ENCODE measurements at regions not wholly inside any gene's neighbourhood (a gene's known extent, or its start where the extent isn't known, plus 50 kb on each side); places are given as distances from the start of the nearest gene placed in this dataset.
"Not testable (repeated sequence)": the region's sequence is repeated elsewhere in the genome, so short reads cannot be mapped to it uniquely, and the experiment has no call there.

DNA sequence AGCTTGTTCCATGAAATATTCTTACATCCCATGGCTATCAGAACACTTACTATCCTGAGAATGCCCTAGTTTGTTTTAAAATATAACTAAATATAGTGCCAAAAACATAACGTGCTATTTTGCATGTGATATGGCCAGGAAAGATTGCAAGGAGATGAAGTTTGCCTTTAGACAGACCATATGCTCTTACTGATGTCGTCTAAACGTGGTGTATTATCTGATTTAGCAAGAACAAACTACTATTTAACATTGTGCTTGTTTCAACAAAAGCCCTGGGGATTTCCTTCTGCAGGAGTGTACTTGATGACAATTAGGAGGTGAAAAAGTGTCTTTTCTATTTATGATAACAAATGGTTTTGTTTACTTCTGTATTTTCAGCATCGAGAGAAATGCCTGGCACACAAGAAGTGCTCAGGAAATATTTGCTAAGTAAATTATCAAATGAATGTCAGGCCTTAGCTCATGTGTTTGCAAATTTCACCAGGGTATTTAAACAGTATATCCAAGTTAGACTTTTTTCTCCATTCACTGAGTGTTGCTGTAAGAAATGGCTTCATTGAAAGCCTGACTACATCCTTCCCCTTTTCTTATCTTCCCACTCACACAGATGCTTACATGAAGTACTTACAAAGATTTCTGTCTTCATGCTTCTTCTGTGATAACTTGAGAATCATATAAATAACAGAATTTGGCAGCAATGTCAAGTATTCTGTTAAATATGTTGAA lies 1033.6 kb downstream of the CDH8 start:
- H3K4me1 Mint-ChIP-seq (ENCODE audit: low read depth), result no peaks in the 10 kb centered on the region
- H3K9me3 Mint-ChIP-seq, result no peaks in the 10 kb centered on the region
- intact Hi-C loops (cut with micrococcal nuclease), result no loop called here

DNA sequence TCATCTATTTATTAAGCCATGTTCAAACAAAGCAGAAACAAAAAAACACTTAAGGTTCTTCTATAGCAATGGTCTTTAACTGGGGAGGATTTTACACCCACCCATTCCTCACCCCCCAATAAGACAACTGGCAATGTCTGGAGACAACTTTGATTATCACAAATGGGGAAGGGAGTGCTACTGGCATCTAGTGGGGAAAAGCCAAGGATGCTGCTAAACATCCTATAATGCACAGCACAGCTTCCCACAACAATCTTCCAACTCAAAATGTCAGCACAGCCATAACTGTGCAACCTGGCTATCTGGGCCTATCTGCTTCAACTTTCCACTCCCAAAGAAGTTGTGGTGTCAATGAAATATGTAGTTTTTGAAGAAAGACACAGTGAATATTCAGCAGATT lies 1044.4 kb downstream of the CDH8 start:
- H3K27me3 Mint-ChIP-seq (ENCODE audit: insufficient read depth), result no peaks in the 10 kb centered on the region

More for the DNA sequence above, 1033.6 kb downstream of the CDH8 start:
- DNase-seq (ENCODE audit: low spot score), result no peak
- Mint-ChIP-seq H3K36me3 (ENCODE audit: low read depth) (no peaks in the 10 kb centered on the region), H3K27me3 (ENCODE audit: insufficient read depth) (no peaks in the 10 kb centered on the region), H3K4me3 (no peak overlapping the region), H3K27ac (no peak overlapping the region)

DNA sequence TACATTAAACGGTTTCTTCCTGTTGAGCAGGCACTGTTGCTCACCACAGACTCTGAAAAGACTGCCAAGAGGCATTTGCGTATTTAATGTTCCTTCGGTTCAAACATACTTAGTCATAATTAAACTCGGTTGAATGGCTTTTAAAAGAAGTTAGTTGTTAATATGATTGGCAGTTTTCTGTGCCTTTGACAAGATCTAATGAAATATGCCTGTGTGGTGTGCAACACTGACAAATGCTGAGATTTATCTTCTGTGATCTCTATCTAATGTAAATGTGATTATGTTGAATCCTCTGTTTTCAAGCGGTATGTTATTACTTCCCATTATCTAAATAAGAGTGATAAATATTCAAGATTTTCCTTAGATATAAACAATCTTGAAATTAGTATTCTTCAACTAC lies 1046.6 kb downstream of the CDH8 start:
- intact Hi-C loops (cut with micrococcal nuclease), result no loop called here
- DNase-seq (ENCODE audit: low spot score), result no peak
- H3K4me1 Mint-ChIP-seq (ENCODE audit: low read depth), result no peaks in the 10 kb centered on the region
- H3K27me3 Mint-ChIP-seq (ENCODE audit: insufficient read depth), result no peaks in the 10 kb centered on the region
- H3K4me3 Mint-ChIP-seq, result no peak overlapping the region
- no peaks in the 10 kb centered on the region for H3K36me3 Mint-ChIP-seq (ENCODE audit: low read depth)
- peaks cover 18% of the 10 kb centered on the region for H3K9me3 Mint-ChIP-seq
- no peak overlapping the region for H3K27ac Mint-ChIP-seq

More for the DNA sequence above, 1044.4 kb downstream of the CDH8 start:
- Mint-ChIP-seq H3K27ac (no peak overlapping the region), H3K36me3 (ENCODE audit: low read depth) (no peaks in the 10 kb centered on the region), H3K4me3 (no peak overlapping the region), H3K4me1 (ENCODE audit: low read depth) (no peaks in the 10 kb centered on the region), H3K9me3 (peaks cover 18% of the 10 kb centered on the region)
- no peak for DNase-seq (ENCODE audit: low spot score)
- intact Hi-C loops (cut with micrococcal nuclease), result no loop called here

DNA sequence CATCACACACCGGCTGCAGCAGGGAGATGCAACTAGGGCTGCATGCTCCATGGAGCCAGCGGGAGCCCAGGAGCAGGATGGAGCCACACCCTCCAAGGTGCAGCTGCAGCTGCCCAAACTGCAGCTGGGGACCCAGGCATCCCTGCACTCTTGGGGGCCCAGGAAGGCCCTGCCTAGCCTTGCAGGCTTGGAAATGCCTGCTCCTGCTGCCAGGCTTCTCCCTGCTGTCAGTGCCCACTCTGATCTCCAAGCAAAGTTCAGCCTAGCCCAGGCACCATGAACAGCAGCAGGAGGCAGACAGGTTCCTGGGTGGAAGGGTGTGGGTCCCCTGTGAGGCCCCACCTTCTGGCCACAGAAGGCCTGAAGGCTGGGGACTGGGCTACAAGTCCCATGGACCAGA lies 1057.1 kb downstream of the CDH8 start:
- Mint-ChIP-seq H3K4me3 (no peak overlapping the region), H3K27ac (no peak overlapping the region), H3K9me3 (peaks cover 34% of the 10 kb centered on the region), H3K4me1 (ENCODE audit: low read depth) (no peaks in the 10 kb centered on the region), H3K27me3 (ENCODE audit: insufficient read depth) (no peaks in the 10 kb centered on the region), H3K36me3 (ENCODE audit: low read depth) (no peaks in the 10 kb centered on the region)
- intact Hi-C loops (cut with micrococcal nuclease), result no loop called here
- DNase-seq (ENCODE audit: low spot score), result no peak

DNA sequence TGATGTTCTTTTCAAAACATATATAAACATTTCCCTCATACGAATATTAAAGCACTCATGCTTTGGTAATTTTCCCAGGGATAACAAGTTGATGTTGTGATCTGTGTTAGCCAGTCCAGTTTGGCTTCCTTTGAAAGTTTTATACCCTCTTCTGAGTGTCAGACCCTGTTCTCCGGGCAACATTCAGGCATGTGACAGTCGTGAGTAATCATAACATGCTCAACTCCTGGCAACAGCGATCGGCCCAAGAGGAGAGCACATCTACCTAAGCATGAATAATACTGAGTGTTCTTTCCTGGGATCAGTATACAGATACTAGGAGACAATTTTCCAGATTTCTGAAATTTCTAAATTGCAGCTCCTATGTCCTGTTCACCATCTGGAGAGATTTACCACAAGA lies 1086.4 kb downstream of the CDH8 start:
- no peaks in the 10 kb centered on the region for H3K36me3 Mint-ChIP-seq (ENCODE audit: low read depth)
- no peak for DNase-seq (ENCODE audit: low spot score)

DNA sequence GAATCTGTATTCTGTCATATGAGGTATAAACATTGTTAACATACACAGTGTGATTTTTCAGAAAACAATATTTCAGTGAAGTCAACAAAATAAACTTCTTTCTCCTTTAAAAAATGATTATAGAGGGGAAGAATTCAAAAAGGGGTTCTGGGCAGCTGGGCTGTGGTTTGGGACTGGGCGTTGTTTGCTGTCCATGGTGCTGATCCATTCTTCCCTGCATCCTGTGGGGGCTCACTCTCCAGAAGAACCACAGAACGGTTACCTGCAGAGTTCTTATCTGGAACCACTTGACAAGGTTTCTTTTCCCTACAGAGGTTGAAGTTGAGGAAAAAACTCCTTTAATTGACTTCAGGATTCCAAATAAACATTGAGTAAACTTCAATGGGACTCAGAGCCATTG lies 1091.0 kb downstream of the CDH8 start:
- Mint-ChIP-seq H3K27ac (no peak overlapping the region), H3K9me3 (peaks cover 9% of the 10 kb centered on the region), H3K4me1 (ENCODE audit: low read depth) (no peaks in the 10 kb centered on the region), H3K27me3 (ENCODE audit: insufficient read depth) (no peaks in the 10 kb centered on the region), H3K4me3 (no peak overlapping the region), H3K36me3 (ENCODE audit: low read depth) (no peaks in the 10 kb centered on the region)
- no peak for DNase-seq (ENCODE audit: low spot score)
- intact Hi-C loops (cut with micrococcal nuclease), result no loop called here

More for the DNA sequence above, 1086.4 kb downstream of the CDH8 start:
- Mint-ChIP-seq H3K4me3 (no peak overlapping the region), H3K9me3 (peaks cover 27% of the 10 kb centered on the region), H3K27ac (no peak overlapping the region), H3K4me1 (ENCODE audit: low read depth) (no peaks in the 10 kb centered on the region), H3K27me3 (ENCODE audit: insufficient read depth) (no peaks in the 10 kb centered on the region)
- intact Hi-C loops (cut with micrococcal nuclease), result no loop called here

DNA sequence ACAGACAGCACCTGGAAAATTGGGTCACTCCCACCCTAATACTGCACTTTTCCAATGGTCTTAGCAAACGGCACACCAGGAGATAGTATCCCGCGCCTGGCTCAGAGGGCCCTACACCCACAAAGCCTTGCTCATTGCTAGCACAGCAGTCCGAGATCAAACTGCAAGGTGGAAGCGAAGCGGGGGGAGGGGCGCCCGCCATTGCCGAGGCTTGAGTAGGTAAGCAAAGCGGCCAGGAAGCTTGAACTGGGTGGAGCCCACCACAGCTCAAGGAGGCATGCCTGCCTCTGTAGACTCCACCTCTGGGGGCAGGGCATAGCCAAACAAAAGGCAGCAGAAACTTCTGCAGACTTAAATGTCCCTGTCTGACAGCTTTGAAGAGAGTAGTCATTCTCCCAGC lies 1100.0 kb downstream of the CDH8 start:
- H3K27ac Mint-ChIP-seq; H3K27me3 Mint-ChIP-seq (ENCODE audit: insufficient read depth); H3K4me1 Mint-ChIP-seq (ENCODE audit: low read depth); intact Hi-C loops (cut with micrococcal nuclease); H3K36me3 Mint-ChIP-seq (ENCODE audit: low read depth); DNase-seq (ENCODE audit: low spot score); H3K4me3 Mint-ChIP-seq: not testable (repeated sequence)
- H3K9me3 Mint-ChIP-seq, result peaks cover 30% of the 10 kb centered on the region

DNA sequence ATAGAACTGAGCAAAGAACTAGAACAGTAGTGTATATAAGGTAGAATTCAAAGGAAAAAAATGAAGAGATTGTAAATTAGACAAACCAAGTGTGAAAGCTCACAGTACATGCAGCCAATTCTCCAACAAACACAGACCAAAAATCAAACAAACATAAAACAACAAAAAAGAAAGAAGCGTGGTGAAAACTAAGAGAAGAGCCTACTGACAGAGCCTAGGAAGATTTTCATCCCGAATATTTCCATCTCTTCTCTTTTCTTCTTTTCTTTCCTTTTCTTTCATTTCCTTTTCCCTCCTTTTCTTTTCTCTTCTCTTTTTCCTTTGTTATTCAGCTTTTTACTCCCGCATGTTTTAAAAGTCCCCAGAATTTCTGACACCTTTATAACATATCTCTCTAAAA lies 1103.6 kb downstream of the CDH8 start:
- DNase-seq (ENCODE audit: low spot score), result no peak
- Mint-ChIP-seq H3K4me1 (ENCODE audit: low read depth) (no peaks in the 10 kb centered on the region), H3K4me3 (no peak overlapping the region), H3K27me3 (ENCODE audit: insufficient read depth) (no peaks in the 10 kb centered on the region), H3K36me3 (ENCODE audit: low read depth) (no peaks in the 10 kb centered on the region), H3K9me3 (peaks cover 16% of the 10 kb centered on the region), H3K27ac (no peak overlapping the region)
- intact Hi-C loops (cut with micrococcal nuclease), result no loop called here

DNA sequence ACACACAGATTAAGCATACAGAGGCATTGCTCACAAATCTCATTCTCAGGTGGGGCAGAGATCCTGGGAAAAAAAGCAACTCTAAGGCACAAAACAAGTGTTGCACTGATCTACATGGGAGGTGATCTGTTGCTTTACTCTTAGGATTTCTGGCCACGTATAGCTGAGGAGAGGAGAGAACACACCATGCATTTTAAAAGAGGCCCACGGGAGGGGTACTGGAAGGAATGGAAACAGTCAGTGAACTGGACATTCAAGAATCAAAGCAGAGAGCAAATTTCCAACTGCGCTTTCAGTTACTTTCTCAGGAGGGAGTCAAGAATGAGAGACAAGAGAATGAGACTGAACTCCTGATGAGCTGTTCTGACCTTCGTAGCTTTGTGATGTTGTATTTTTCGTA lies 1105.9 kb downstream of the CDH8 start:
- H3K36me3 Mint-ChIP-seq (ENCODE audit: low read depth), result no peaks in the 10 kb centered on the region
- intact Hi-C loops (cut with micrococcal nuclease), result no loop called here
- H3K4me3 Mint-ChIP-seq, result no peak overlapping the region
- no peak overlapping the region for H3K27ac Mint-ChIP-seq
- H3K4me1 Mint-ChIP-seq (ENCODE audit: low read depth), result no peaks in the 10 kb centered on the region
- H3K27me3 Mint-ChIP-seq (ENCODE audit: insufficient read depth), result no peaks in the 10 kb centered on the region
- H3K9me3 Mint-ChIP-seq, result peaks cover 20% of the 10 kb centered on the region
- DNase-seq (ENCODE audit: low spot score), result no peak

DNA sequence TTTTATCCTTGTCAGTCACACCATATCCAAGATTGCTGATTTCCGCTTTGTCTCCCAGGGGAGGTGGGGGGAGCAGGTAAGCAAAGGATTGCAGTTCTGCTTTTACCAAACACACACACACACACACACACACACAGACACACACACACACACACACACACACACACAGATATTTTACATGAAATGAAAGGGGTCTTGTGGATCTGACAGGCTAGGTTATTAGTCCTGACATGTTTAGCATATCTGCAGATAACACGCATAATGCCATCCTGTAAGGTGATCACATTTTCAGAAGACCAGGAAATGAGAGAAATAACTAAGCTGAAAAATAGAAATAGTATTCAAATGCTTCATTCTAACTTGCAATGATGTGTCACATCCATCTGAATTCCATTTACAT lies 1113.3 kb downstream of the CDH8 start:
- Mint-ChIP-seq H3K4me3 (no peak overlapping the region), H3K36me3 (ENCODE audit: low read depth) (no peaks in the 10 kb centered on the region), H3K27me3 (ENCODE audit: insufficient read depth) (no peaks in the 10 kb centered on the region), H3K27ac (no peak overlapping the region), H3K4me1 (ENCODE audit: low read depth) (no peaks in the 10 kb centered on the region), H3K9me3 (peaks cover 9% of the 10 kb centered on the region)
- no peak for DNase-seq (ENCODE audit: low spot score)
- intact Hi-C loops (cut with micrococcal nuclease), result no loop called here

DNA sequence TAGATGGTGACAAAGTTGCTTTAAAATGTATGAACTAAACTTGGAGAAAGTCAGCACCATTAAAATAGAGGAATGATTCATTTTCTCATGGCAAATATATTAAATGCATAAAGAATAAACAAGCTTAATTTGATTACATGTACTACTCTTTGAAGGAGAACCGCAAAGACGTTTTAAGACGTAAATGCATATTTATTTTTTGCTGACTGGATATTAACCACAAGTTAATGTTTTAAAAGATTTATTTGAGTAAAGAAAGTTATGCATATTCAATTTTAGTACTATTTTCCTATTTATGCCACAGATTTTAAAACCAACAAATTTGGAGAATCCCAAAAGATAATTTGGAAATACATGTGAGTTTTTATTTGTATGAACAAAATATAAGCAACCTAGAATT lies 1121.9 kb downstream of the CDH8 start:
- no peak for DNase-seq (ENCODE audit: low spot score)
- Mint-ChIP-seq H3K27me3 (ENCODE audit: insufficient read depth) (no peaks in the 10 kb centered on the region), H3K9me3 (peaks cover 12% of the 10 kb centered on the region), H3K27ac (no peak overlapping the region), H3K4me1 (ENCODE audit: low read depth) (no peaks in the 10 kb centered on the region), H3K36me3 (ENCODE audit: low read depth) (no peaks in the 10 kb centered on the region), H3K4me3 (no peak overlapping the region)
- intact Hi-C loops (cut with micrococcal nuclease), result no loop called here

DNA sequence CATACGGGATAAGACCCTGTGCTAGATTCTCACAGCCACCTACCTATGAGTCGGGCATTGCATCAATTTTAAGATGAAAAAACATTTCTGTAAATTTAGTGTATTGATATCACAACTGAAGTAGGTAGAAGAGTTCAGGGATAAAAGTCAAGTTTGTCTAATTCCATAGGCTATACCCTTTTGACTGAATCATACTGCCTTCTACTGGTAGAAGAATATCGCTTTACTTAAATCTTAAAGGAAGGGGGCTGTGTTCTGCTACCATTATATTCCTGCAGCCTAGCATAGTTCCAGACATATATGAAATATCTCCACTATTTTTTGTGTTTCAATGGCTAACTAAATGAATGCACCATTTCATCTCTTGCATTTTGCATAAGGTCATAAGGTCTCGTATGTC lies 1128.6 kb downstream of the CDH8 start:
- peaks cover 8% of the 10 kb centered on the region for H3K9me3 Mint-ChIP-seq
- no peak overlapping the region for H3K27ac Mint-ChIP-seq
- H3K4me3 Mint-ChIP-seq, result no peak overlapping the region
- no peaks in the 10 kb centered on the region for H3K36me3 Mint-ChIP-seq (ENCODE audit: low read depth)
- no peak for DNase-seq (ENCODE audit: low spot score)
- intact Hi-C loops (cut with micrococcal nuclease), result no loop called here
- no peaks in the 10 kb centered on the region for H3K4me1 Mint-ChIP-seq (ENCODE audit: low read depth)
- H3K27me3 Mint-ChIP-seq (ENCODE audit: insufficient read depth), result no peaks in the 10 kb centered on the region

DNA sequence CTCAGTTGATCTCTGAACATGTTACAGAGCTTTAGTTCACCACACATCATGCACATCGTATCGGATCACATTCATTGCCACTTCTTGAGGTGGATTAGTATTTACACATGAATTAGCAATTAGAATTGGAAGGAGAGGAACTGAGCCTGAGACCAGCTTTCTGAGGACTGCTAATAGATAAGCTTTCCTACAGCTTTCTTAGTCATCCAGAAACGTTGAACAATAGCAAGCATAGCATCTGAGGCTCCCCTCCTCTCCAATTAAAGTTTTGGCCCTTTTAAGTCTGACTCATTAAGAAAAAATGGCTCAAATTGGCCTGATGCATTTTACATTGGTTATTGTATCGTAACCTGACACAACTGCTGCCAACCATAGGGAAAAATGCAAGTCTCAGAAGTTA lies 1130.4 kb downstream of the CDH8 start:
- no peaks in the 10 kb centered on the region for H3K27me3 Mint-ChIP-seq (ENCODE audit: insufficient read depth)
- no peaks in the 10 kb centered on the region for H3K36me3 Mint-ChIP-seq (ENCODE audit: low read depth)
- no peak for DNase-seq (ENCODE audit: low spot score)
- no peak overlapping the region for H3K27ac Mint-ChIP-seq
- no peak overlapping the region for H3K4me3 Mint-ChIP-seq
- intact Hi-C loops (cut with micrococcal nuclease), result no loop called here
- no peaks in the 10 kb centered on the region for H3K4me1 Mint-ChIP-seq (ENCODE audit: low read depth)
- H3K9me3 Mint-ChIP-seq, result peaks cover 7% of the 10 kb centered on the region

DNA sequence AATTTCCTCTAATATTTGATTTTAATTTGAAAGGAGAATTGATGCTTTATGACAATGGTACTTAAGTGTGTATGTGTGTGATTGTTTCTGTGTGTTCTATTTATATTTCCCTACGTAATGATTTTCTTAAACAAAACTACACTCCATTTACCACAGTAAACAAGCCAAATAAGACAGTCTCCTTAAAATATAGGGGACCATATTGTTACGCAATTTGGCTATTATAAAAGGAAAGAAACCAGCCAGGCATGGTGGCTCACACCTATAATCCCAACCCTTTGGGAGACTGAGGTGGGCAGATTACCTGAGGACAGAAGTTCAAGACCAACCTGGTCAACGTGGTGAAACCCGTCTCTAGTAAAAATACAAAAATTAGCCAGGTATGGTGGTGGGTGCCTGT lies 1134.1 kb downstream of the CDH8 start:
- H3K9me3 Mint-ChIP-seq, result peaks cover 7% of the 10 kb centered on the region

More for the DNA sequence above, 1134.1 kb downstream of the CDH8 start:
- H3K27me3 Mint-ChIP-seq (ENCODE audit: insufficient read depth), result no peaks in the 10 kb centered on the region
- H3K4me3 Mint-ChIP-seq, result no peak overlapping the region
- no peaks in the 10 kb centered on the region for H3K4me1 Mint-ChIP-seq (ENCODE audit: low read depth)
- no peak for DNase-seq (ENCODE audit: low spot score)
- no peak overlapping the region for H3K27ac Mint-ChIP-seq
- H3K36me3 Mint-ChIP-seq (ENCODE audit: low read depth), result no peaks in the 10 kb centered on the region
- intact Hi-C loops (cut with micrococcal nuclease), result no loop called here
